Esophagus muscularis mucosa (tissue), 4 donors: ENCODE measurements at regions not wholly inside any gene's neighbourhood (a gene's known extent, or its start where the extent isn't known, plus 50 kb on each side); places are given as distances from the start of the nearest gene placed in this dataset.
A peak's percentile ranks its signal among the peaks of the same experiment; 100 is the strongest.
"Not testable (repeated sequence)": the region's sequence is repeated elsewhere in the genome, so short reads cannot be mapped to it uniquely, and the experiment has no call there.

Source experiments
- DNase-seq: peaks from one replicate; pipeline ENCODE4 v3.0.0-alpha.2; 2017; ENCODE audit errors: extremely low spot score
- H3K27ac ChIP-seq, 4 donors: fragments of 200-600 bp; sonication (generic); replicated peaks in 1 of 4; 1 replicate in 3 of 4; 2 replicates in 1 of 4; pipeline ENCODE4 v1.5.1; 2016 to 2019; ENCODE audit warnings: mild to moderate bottlenecking in 1 of 4
- H3K27me3 ChIP-seq, 4 donors: fragments of 200-600 bp; sonication (generic); one replicate each; pipeline versions ENCODE4 v1.5.1 to v1.6.0; 2016 to 2019
- H3K36me3 ChIP-seq, 4 donors: fragments of 200-600 bp; sonication (generic); one replicate each; pipeline ENCODE4 v1.5.1; 2016 to 2019
- H3K4me1 ChIP-seq, 4 donors: fragments of 200-600 bp; sonication (generic); one replicate each; pipeline ENCODE4 v1.5.1; 2016 to 2019
- H3K4me3 ChIP-seq, 4 donors: fragments of 200-600 bp; sonication (generic); 1 replicate in 2 of 4; 2 replicates in 2 of 4; pipeline ENCODE4 v1.5.1; 2016 to 2019; ENCODE audit warnings: mild to moderate bottlenecking in 4 of 4, moderate library complexity in 1 of 4
- H3K9me3 ChIP-seq, 4 donors: fragments of 200-600 bp; sonication (generic); 1 replicate in 3 of 4; 2 replicates in 1 of 4; pipeline ENCODE4 v1.5.1; 2016 to 2019
- EP300 ChIP-seq: sonication (generic); formaldehyde crosslinking; IDR thresholded peaks from one replicate; pipeline ENCODE4 v1.6.1; 2017; ENCODE audit warnings: antibody characterized with exemption
- POLR2A ChIP-seq: fragments of 450-650 bp; IDR thresholded peaks from one replicate; pipeline ENCODE4 v1.6.1; 2017; ENCODE audit warnings: antibody characterized with exemption, moderate library complexity, mild to moderate bottlenecking, low read depth
- POLR2AphosphoS5 ChIP-seq, 2 donors: sonication (generic); formaldehyde crosslinking; IDR thresholded peaks; one replicate each; pipeline ENCODE4 v1.6.1; 2017; ENCODE audit warnings: antibody characterized with exemption in 2 of 2
- WGBS: methylation state at CpG from one replicate; pipeline ENCODE4 v1.1.5; 2018; 5-methylcytosine and 5-hydroxymethylcytosine counted together
- intact Hi-C: fragments of 100-400 bp; cut with DNase I; formaldehyde crosslinking; loops from one replicate; pipeline ENCODE4 v1.15.1; 2023
- TF ChIP-seq, protein P1 (sequence below), 3 experiments: fragments of 200-600 bp in 2 of 3; fragments of 450-650 bp in 1 of 3; sonication (generic) in 2 of 3; IDR thresholded peaks; one replicate each; pipeline ENCODE4 v1.5.1; 2017 to 2019; ENCODE audit warnings: antibody characterized with exemption in 3 of 3, mild to moderate bottlenecking in 2 of 3, moderate library complexity in 1 of 3

- H3K27me3 ChIP-seq: no peaks in the 10 kb centered on the region
- no peak overlapping the region for H3K27ac ChIP-seq
- no peaks in the 10 kb centered on the region for H3K9me3 ChIP-seq
- no peaks in the 10 kb centered on the region for H3K4me1 ChIP-seq
- intact Hi-C loops: no loop called here
- no peak overlapping the region for H3K4me3 ChIP-seq
- H3K36me3 ChIP-seq: no peaks in the 10 kb centered on the region
- DNase-seq: no peak
- TF ChIP-seq POLR2A (no peak), EP300 (no peak)
- 79% methylated on average over 4 of the region's 4 CpGs for WGBS
Observed at GRCh38 chr5:18270635-18271338, 636.5 kb downstream of the TAF11L14 start.

DNA sequence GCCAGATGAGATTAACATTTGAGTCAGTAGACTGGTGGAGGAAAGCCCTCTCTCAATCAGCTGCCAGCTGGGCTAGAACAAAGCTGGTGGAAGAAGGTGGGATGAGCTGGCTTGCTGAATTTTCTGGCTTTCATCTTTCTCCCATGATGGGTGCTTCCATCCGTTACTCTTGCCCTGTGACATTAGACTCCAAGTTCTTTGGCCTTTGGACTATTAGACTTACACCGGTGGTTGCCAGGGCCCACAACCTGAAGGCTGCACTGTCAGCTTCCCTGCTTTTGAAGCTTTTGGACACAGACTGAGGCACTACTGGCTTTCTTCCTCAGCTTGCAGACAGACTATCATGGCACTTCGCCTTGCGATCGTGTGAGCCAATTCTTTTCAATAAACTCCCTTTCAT lies 642.7 kb downstream of the TAF11L14 start:
- Histone ChIP-seq H3K27me3 (no peaks in the 10 kb centered on the region), H3K4me1 (no peaks in the 10 kb centered on the region), H3K27ac (no peak overlapping the region), H3K9me3 (no peaks in the 10 kb centered on the region), H3K4me3 (no peak overlapping the region), H3K36me3 (no peaks in the 10 kb centered on the region)
- no peak for DNase-seq
- no peak for TF ChIP-seq EP300
- no peak for TF ChIP-seq POLR2A
- TF ChIP-seq, protein P1, sequence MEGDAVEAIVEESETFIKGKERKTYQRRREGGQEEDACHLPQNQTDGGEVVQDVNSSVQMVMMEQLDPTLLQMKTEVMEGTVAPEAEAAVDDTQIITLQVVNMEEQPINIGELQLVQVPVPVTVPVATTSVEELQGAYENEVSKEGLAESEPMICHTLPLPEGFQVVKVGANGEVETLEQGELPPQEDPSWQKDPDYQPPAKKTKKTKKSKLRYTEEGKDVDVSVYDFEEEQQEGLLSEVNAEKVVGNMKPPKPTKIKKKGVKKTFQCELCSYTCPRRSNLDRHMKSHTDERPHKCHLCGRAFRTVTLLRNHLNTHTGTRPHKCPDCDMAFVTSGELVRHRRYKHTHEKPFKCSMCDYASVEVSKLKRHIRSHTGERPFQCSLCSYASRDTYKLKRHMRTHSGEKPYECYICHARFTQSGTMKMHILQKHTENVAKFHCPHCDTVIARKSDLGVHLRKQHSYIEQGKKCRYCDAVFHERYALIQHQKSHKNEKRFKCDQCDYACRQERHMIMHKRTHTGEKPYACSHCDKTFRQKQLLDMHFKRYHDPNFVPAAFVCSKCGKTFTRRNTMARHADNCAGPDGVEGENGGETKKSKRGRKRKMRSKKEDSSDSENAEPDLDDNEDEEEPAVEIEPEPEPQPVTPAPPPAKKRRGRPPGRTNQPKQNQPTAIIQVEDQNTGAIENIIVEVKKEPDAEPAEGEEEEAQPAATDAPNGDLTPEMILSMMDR (IDR thresholded peaks at IDR 0.05): no peak
- no peak for TF ChIP-seq POLR2AphosphoS5 (IDR thresholded peaks at IDR 0.05)
- intact Hi-C loops: no loop called here
- WGBS: 86% methylated on average over 5 of the region's 5 CpGs

- Histone ChIP-seq H3K4me3 (no peak overlapping the region), H3K36me3 (no peaks in the 10 kb centered on the region), H3K9me3 (no peaks in the 10 kb centered on the region), H3K4me1 (no peaks in the 10 kb centered on the region), H3K27ac (no peak overlapping the region), H3K27me3 (peaks cover 0 to 3% (median 0%) of the 10 kb centered on the region in 4 donors)
- 44% methylated on average over 4 of the region's 4 CpGs for WGBS
- intact Hi-C loops: no loop called here
- DNase-seq: no peak
- TF ChIP-seq, protein P1 (IDR thresholded peaks at IDR 0.05): peak in 1 of 3 experiments; percentile 6
- no peak for TF ChIP-seq POLR2A
Observed at GRCh38 chr5:18281947-18282581, 647.8 kb downstream of the TAF11L14 start.

DNA sequence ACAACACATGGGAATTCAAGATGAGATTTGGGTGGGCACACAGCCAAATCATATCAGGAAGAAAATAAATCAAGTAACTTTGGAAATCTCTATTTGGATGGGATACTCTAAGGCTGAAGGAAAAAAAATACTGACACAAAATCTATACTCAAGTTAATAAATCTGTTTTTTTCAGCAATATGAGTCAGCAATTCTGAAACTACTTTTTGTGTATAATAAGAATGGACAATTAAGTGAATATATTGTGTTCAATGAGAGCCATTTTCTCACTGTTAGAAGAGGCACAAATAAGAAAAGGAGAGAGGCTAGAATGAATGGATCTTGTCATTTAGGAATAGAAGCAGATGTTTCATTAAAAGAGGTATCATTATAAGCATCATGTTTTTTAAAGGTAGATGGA lies 651.0 kb downstream of the TAF11L14 start:
- intact Hi-C loops: no loop called here
- Histone ChIP-seq H3K4me1 (no peaks in the 10 kb centered on the region), H3K9me3 (no peaks in the 10 kb centered on the region), H3K4me3 (no peak overlapping the region), H3K27me3 (peaks cover 0 to 3% (median 0%) of the 10 kb centered on the region in 4 donors), H3K36me3 (no peaks in the 10 kb centered on the region), H3K27ac (no peak overlapping the region)
- TF ChIP-seq, protein P1 (IDR thresholded peaks at IDR 0.05): no peak
- TF ChIP-seq POLR2AphosphoS5 (IDR thresholded peaks at IDR 0.05) (no peak), EP300 (no peak), POLR2A (no peak)
- DNase-seq: no peak

DNA sequence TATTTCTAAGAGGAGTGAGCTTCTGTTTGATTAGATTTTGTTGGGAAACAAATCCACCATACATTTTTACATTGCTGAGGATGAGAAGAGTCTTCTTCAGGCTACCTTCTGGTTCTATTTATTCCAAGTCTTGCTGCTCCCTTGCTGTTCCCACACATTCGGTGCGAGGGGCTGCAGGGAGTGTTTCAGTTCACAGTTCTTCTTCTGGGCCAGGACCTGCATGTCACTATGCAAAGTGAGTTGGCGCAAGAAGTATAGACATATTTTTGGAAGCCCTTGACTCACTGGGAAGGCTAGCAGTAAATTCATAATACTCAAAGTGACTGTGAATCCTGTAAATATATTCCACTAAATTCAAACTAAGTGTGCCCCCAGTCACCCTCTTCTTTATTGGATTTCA lies 657.9 kb downstream of the TAF11L14 start:
- H3K9me3 ChIP-seq: no peaks in the 10 kb centered on the region
- WGBS: 86% methylated on average over 3 of the region's 3 CpGs
- no peak for DNase-seq
- H3K4me1 ChIP-seq: no peaks in the 10 kb centered on the region
- intact Hi-C loops: no loop called here
- H3K4me3 ChIP-seq: no peak overlapping the region
- TF ChIP-seq POLR2AphosphoS5 (IDR thresholded peaks at IDR 0.05): no peak
- TF ChIP-seq POLR2A: no peak
- no peak for TF ChIP-seq EP300
- TF ChIP-seq, protein P1 (IDR thresholded peaks at IDR 0.05): no peak
- H3K36me3 ChIP-seq: no peaks in the 10 kb centered on the region
- H3K27me3 ChIP-seq: peaks cover 0 to 5% (median 0%) of the 10 kb centered on the region in 4 donors
- H3K27ac ChIP-seq: no peak overlapping the region

DNA sequence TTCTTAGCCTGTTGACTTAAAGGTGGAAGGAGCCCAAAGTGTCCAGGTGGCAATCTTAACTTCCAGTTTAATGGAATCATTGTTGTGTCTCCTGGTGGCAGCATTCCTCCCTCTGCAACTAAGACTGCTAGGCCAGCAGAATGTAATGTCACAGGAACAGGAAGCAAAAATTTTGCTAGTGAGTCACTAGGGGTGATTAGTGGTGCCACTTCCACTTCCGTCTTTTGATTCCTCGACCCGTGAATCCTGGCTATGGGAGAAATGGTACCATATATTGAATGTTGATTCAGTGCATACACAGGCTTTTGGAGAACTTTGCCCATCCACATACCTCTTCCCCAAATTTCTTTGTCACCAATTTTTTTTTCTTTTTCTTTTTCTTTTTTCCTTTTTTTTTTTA lies 661.4 kb downstream of the TAF11L14 start:
- H3K27ac ChIP-seq, H3K4me3 ChIP-seq, H3K27me3 ChIP-seq, H3K36me3 ChIP-seq, H3K4me1 ChIP-seq, intact Hi-C loops, H3K9me3 ChIP-seq, DNase-seq: not testable (repeated sequence)
- WGBS: 60% methylated on average over 3 of the region's 3 CpGs
